ENCODE measurements at regions not wholly inside any gene's neighbourhood (a gene's known extent, or its start where the extent isn't known, plus 50 kb on each side); places are given as distances from the start of the nearest gene placed in this dataset.
"Not testable (repeated sequence)": the region's sequence is repeated elsewhere in the genome, so short reads cannot be mapped to it uniquely, and the experiment has no call there.

GRCh38 chr15:30303968-30304367 lies 89.4 kb downstream of the CHRFAM7A start:
- not testable (repeated sequence) for TF ChIP-seq POLR2AphosphoS5 (IDR thresholded peaks at IDR 0.05; ENCODE audit: insufficient read depth in 1 of 2, low read depth in 1 of 2); CTCF (IDR thresholded peaks at IDR 0.05); POLR2A (IDR thresholded peaks at IDR 0.05)

All from vagina (tissue), 2 donors.